Type B pancreatic cell (in vitro differentiated cells): ENCODE measurements at regions not wholly inside any gene's neighbourhood (a gene's known extent, or its start where the extent isn't known, plus 50 kb on each side); places are given as distances from the start of the nearest gene placed in this dataset.

Experiments
- DNase-seq: peaks from one replicate; pipeline ENCODE4 v3.0.0; 2021; ENCODE audit warnings: mixed read lengths; ENCODE audit not compliant: unreplicated experiment; ENCODE audit errors: extremely low spot score
- H3K27ac Mint-ChIP-seq: 2 replicates; pipeline ENCODE4 v1.8.0; 2021; ENCODE audit warnings: mild to moderate bottlenecking, mixed read lengths
- H3K27me3 Mint-ChIP-seq: 2 replicates; pipeline ENCODE4 v1.8.0; 2021; ENCODE audit warnings: mixed read lengths
- H3K36me3 Mint-ChIP-seq: 2 replicates; pipeline ENCODE4 v1.8.0; 2021; ENCODE audit warnings: mixed read lengths
- H3K4me1 Mint-ChIP-seq: one replicate; pipeline ENCODE4 v1.8.0; 2021; ENCODE audit warnings: mixed read lengths; ENCODE audit not compliant: unreplicated experiment
- H3K4me3 Mint-ChIP-seq: 2 replicates; pipeline ENCODE4 v1.8.0; 2021; ENCODE audit warnings: mild to moderate bottlenecking, mixed read lengths
- H3K9me3 Mint-ChIP-seq: 2 replicates; pipeline ENCODE4 v1.8.0; 2021; ENCODE audit warnings: mixed read lengths
- CTCF ChIP-seq: fragments of 200-600 bp; sonication (generic); conservative IDR thresholded peaks from 2 replicates; pipeline ENCODE4 v1.5.0; 2021; ENCODE audit warnings: antibody characterized with exemption, mild to moderate bottlenecking

- H3K9me3 Mint-ChIP-seq = no peaks in the 10 kb centered on the region
- DNase-seq = no peak
- peak; percentile 28 for TF ChIP-seq CTCF
- no peaks in the 10 kb centered on the region for H3K36me3 Mint-ChIP-seq
- H3K27me3 Mint-ChIP-seq = peaks cover 9% of the 10 kb centered on the region
- peak overlapping the region; percentile 62 for H3K27ac Mint-ChIP-seq
- no peak overlapping the region for H3K4me3 Mint-ChIP-seq
- H3K4me1 Mint-ChIP-seq = peaks cover 12% of the 10 kb centered on the region
Observed at GRCh38 chr2:120465701-120465988, 119.7 kb downstream of the INHBB start.

GRCh38 chr2:120465989-120466703 is 120.2 kb downstream of the INHBB start:
- no peak for DNase-seq
- peaks cover 12% of the 10 kb centered on the region for H3K27me3 Mint-ChIP-seq
- H3K4me3 Mint-ChIP-seq = peak overlapping the region; percentile 45
- no peak for TF ChIP-seq CTCF
- H3K36me3 Mint-ChIP-seq = no peaks in the 10 kb centered on the region
- H3K9me3 Mint-ChIP-seq = no peaks in the 10 kb centered on the region
- H3K4me1 Mint-ChIP-seq = peaks cover 12% of the 10 kb centered on the region
- H3K27ac Mint-ChIP-seq = peak overlapping the region; percentile 62

- no peaks in the 10 kb centered on the region for H3K36me3 Mint-ChIP-seq
- DNase-seq = no peak
- H3K27me3 Mint-ChIP-seq = peaks cover 12% of the 10 kb centered on the region
- no peak overlapping the region for H3K27ac Mint-ChIP-seq
- no peaks in the 10 kb centered on the region for H3K9me3 Mint-ChIP-seq
- no peak for TF ChIP-seq CTCF
- H3K4me3 Mint-ChIP-seq = peak overlapping the region; percentile 45
- H3K4me1 Mint-ChIP-seq = peaks cover 12% of the 10 kb centered on the region
Observed at GRCh38 chr2:120466704-120467054, 120.7 kb downstream of the INHBB start.

- Mint-ChIP-seq H3K27ac (no peak overlapping the region), H3K4me1 (peaks cover 12% of the 10 kb centered on the region), H3K36me3 (no peaks in the 10 kb centered on the region), H3K4me3 (no peak overlapping the region), H3K9me3 (no peaks in the 10 kb centered on the region), H3K27me3 (peaks cover 8% of the 10 kb centered on the region)
- no peak for DNase-seq
- TF ChIP-seq CTCF = no peak
Observed at GRCh38 chr2:120468136-120468535, 122.2 kb downstream of the INHBB start.

- no peak for DNase-seq
- Mint-ChIP-seq H3K36me3 (no peaks in the 10 kb centered on the region), H3K27me3 (peaks cover 8% of the 10 kb centered on the region), H3K27ac (no peak overlapping the region), H3K9me3 (no peaks in the 10 kb centered on the region), H3K4me3 (no peak overlapping the region), H3K4me1 (peaks cover 8% of the 10 kb centered on the region)
- no peak for TF ChIP-seq CTCF
Observed at GRCh38 chr2:120469426-120469825, 123.5 kb downstream of the INHBB start.
